Gastroesophageal sphincter (tissue), 3 donors: ENCODE measurements at regions not wholly inside any gene's neighbourhood (a gene's known extent, or its start where the extent isn't known, plus 50 kb on each side); places are given as distances from the start of the nearest gene placed in this dataset.

Source experiments
- CTCF ChIP-seq, 4 experiments: fragments of 200-600 bp in 2 of 4; fragments of 450-650 bp in 2 of 4; sonication (generic) in 1 of 4; IDR thresholded peaks; one replicate each; pipeline ENCODE4 v1.5.1; 2017 to 2019; ENCODE audit warnings: antibody characterized with exemption in 4 of 4, mild to moderate bottlenecking in 2 of 4, moderate library complexity in 2 of 4
- POLR2A ChIP-seq, 2 donors: fragments of 450-650 bp; IDR thresholded peaks; one replicate each; pipeline ENCODE4 v1.6.1; 2017; ENCODE audit warnings: antibody characterized with exemption in 2 of 2, mild to moderate bottlenecking in 2 of 2, moderate library complexity in 1 of 2
- POLR2AphosphoS5 ChIP-seq: sonication (generic); formaldehyde crosslinking; IDR thresholded peaks from one replicate; pipeline ENCODE4 v1.6.1; 2017; ENCODE audit warnings: antibody characterized with exemption

- TF ChIP-seq POLR2AphosphoS5 (no peak), CTCF (IDR thresholded peaks at IDR 0.05) (no peak), POLR2A (IDR thresholded peaks at IDR 0.05) (no peak)
Observed at GRCh38 chr6:25227854-25228253, 51.3 kb upstream of the CARMIL1 start.
